ENCODE measurements at regions not wholly inside any gene's neighbourhood (a gene's known extent, or its start where the extent isn't known, plus 50 kb on each side); places are given as distances from the start of the nearest gene placed in this dataset.
"Not testable (repeated sequence)": the region's sequence is repeated elsewhere in the genome, so short reads cannot be mapped to it uniquely, and the experiment has no call there.

DNA sequence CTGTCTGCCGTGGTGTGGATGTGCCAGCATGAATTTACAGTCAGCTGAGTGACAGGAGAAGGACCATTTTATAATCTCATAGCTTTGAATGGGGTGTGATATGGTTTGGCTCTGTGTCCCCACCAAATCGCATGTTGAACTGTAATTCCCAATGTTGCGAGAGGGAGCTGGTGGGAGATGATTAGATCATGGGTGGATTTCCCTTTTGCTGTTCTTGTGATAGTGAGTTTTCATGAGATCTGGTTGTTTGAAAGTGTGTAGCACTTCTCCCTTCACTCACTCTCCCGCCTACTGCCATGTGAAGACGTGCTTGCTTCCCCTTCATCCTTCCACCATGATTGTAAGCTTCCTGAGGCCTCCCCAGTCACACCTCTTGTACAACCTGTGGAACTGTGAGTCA is 111.9 kb upstream of the CHD2 start:
- ATAC-seq (ENCODE audit: low read depth): no peak
- TF ChIP-seq, protein P1, sequence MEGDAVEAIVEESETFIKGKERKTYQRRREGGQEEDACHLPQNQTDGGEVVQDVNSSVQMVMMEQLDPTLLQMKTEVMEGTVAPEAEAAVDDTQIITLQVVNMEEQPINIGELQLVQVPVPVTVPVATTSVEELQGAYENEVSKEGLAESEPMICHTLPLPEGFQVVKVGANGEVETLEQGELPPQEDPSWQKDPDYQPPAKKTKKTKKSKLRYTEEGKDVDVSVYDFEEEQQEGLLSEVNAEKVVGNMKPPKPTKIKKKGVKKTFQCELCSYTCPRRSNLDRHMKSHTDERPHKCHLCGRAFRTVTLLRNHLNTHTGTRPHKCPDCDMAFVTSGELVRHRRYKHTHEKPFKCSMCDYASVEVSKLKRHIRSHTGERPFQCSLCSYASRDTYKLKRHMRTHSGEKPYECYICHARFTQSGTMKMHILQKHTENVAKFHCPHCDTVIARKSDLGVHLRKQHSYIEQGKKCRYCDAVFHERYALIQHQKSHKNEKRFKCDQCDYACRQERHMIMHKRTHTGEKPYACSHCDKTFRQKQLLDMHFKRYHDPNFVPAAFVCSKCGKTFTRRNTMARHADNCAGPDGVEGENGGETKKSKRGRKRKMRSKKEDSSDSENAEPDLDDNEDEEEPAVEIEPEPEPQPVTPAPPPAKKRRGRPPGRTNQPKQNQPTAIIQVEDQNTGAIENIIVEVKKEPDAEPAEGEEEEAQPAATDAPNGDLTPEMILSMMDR (IDR thresholded peaks at IDR 0.05): no peak
- ChIA-PET POLR2A (no interaction called here), CTCF (no interaction called here)
- no peaks in the 10 kb centered on the region for H3K4me1 Mint-ChIP-seq
- no peak for DNase-seq
- H3K36me3 Mint-ChIP-seq (ENCODE audit: low read depth): no peaks in the 10 kb centered on the region
- no peak overlapping the region for H3K27ac Mint-ChIP-seq
- H3K27me3 Mint-ChIP-seq: no peaks in the 10 kb centered on the region
- no peaks in the 10 kb centered on the region for H3K9me3 Mint-ChIP-seq
- intact Hi-C loops (cut with micrococcal nuclease): no loop called here
- H3K4me3 Mint-ChIP-seq: no peak overlapping the region

DNA sequence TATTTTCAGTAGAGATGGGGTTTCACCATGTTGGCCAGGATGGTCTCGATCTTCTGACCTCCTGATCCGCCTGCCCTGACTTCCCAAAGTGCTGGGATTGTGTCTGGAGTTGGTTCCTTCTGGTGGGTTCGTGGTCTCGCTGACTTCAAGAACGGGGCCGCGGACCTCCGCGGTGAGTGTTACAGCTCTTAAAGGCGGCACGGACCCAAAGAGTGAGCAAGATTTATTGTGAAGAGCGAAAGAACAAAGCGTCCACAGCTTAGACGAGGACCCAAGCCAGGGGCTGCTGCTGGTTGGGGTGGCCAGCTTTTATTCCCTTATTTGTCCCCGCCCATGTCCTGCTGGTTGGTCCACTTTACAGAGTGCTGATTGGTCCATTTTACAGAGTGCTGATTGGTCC is 111.3 kb upstream of the CHD2 start:
- H3K4me1 Mint-ChIP-seq; DNase-seq; H3K9me3 Mint-ChIP-seq; CTCF ChIA-PET; intact Hi-C loops (cut with micrococcal nuclease); H3K4me3 Mint-ChIP-seq; H3K27ac Mint-ChIP-seq; ATAC-seq (ENCODE audit: low read depth); H3K27me3 Mint-ChIP-seq; POLR2A ChIA-PET; H3K36me3 Mint-ChIP-seq (ENCODE audit: low read depth): not testable (repeated sequence)

DNA sequence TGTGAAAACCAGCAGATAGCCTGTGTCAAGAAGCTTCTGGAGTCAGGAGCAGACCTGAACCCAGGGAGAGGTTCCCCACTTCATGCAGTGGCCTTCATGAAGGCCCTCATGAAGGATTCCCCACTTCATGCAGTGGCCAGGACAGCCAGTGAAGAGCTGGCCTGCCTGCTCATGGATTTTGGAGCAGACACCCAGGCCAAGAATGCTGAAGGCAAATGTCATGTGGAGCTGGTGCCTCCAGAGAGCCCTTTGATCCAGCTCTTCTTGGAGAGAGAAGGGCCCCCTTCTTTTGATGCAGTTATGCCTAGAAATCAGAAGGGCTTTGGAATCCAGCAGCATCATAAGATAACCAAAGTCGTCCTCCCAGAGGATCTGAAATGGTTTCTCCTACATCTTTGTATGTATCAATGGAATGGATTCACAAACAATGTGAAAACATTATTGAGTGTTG is 103.9 kb upstream of the CHD2 start:
- CTCF ChIA-PET: interaction anchor here (1.5 to 5.5 kb wide), 7 partner anchors 12 to 178 kb away, joined by 5 to 115 read pairs (median 7); partner anchors contain the start of gene CHD2
- no peaks in the 10 kb centered on the region for H3K27me3 Mint-ChIP-seq
- intact Hi-C loops (cut with micrococcal nuclease): loop anchor here (5.0 kb wide), 1 partner anchor 191 kb away; no protein-coding TSS in a partner anchor
- H3K9me3 Mint-ChIP-seq: no peaks in the 10 kb centered on the region
- H3K36me3 Mint-ChIP-seq (ENCODE audit: low read depth): no peaks in the 10 kb centered on the region
- POLR2A ChIA-PET: interaction anchor here (0.6 to 3.8 kb wide), 3 partner anchors 10 to 122 kb away, joined by 3 to 37 read pairs (median 9); no protein-coding TSS in a partner anchor
- H3K27ac Mint-ChIP-seq: no peak overlapping the region
- H3K4me1 Mint-ChIP-seq: peaks cover 6% of the 10 kb centered on the region
- TF ChIP-seq, protein P1 (IDR thresholded peaks at IDR 0.05): no peak
- ATAC-seq (ENCODE audit: low read depth) (no peak), DNase-seq (no peak)
- no peak overlapping the region for H3K4me3 Mint-ChIP-seq

DNA sequence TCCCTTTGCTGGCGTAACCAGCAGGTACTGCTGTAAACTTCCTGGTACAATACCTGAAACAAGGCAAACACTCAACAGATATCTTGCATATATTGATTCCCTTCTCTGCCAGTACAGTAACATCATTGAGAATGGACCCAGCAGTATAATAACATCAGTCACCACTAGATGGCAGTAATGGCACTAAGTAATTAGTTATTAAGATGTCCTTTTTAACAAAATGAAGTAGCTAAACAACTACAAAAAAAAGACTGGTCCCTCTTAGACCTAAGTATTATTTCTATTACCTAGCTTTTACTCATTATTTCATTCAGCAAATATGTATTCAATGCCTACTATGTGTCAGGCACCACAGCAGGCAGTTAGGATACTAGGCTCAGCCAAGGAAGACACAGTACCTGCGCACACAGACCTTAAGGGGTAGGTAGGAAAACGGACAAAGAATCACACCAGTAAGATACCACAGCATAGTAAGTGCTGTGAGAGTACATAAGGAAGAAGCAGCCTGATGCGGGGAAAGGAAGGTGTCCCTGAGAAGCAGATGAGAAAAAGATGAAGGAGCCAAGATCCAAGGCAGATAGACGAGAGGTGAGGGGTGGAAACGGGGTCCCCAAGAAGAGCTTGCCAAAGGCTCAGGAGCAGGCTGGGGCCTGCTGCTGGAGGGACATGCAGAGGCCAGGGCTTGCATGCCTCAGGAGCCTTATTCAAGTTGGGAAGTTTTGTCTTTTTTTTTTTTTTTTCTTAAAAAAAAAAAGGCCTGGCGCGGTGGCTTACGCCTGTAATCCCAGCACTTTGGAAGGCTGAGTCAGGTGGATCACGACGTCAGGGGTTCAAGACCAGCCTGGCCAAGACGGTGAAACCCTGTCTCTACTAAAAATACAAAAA is 102.7 kb upstream of the CHD2 start:
- CTCF ChIA-PET: interaction anchor here (0.6 to 5.5 kb wide), 24 partner anchors 8 to 187 kb away, joined by 3 to 115 read pairs (median 6); partner anchors contain the start of gene CHD2
- H3K27me3 Mint-ChIP-seq: no peaks in the 10 kb centered on the region
- H3K4me3 Mint-ChIP-seq: no peak overlapping the region
- peaks cover 6% of the 10 kb centered on the region for H3K4me1 Mint-ChIP-seq
- POLR2A ChIA-PET: interaction anchor here (0.6 to 3.8 kb wide), 10 partner anchors 11 to 145 kb away, joined by 3 to 37 read pairs (median 13); partner anchors contain the start of gene CHD2
- H3K9me3 Mint-ChIP-seq: no peaks in the 10 kb centered on the region
- TF ChIP-seq, protein P1 (IDR thresholded peaks at IDR 0.05): peak; percentile 22
- DNase-seq (no peak), ATAC-seq (ENCODE audit: low read depth) (peak; percentile 84)
- intact Hi-C loops (cut with micrococcal nuclease): loop anchor here (1.0 to 5.0 kb wide), 3 partner anchors 121 to 190 kb away; no protein-coding TSS in a partner anchor
- H3K36me3 Mint-ChIP-seq (ENCODE audit: low read depth): no peaks in the 10 kb centered on the region
- H3K27ac Mint-ChIP-seq: peak overlapping the region; percentile 68

DNA sequence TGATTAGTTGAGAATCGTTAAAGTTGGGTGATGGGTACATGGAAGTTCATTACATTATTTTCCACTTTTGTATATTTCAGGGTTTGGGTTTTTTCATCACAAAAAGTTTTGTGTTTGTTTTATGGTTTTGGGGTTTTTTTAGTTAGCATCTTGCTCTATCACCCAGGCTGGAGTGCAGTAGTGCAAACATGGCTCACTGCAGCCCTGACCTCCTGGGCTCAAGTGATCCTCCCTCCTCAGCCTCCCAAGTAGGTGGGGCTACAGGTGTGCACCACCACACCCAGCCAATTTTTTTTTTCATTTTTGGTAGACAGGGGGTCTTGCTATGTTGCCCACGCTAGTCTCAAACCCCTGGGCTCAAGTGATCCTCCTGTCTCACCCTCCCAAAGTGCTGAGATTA is 100.1 kb upstream of the CHD2 start:
- no peak for ATAC-seq (ENCODE audit: low read depth)
- H3K27ac Mint-ChIP-seq: no peak overlapping the region
- H3K4me3 Mint-ChIP-seq: no peak overlapping the region
- no peaks in the 10 kb centered on the region for H3K27me3 Mint-ChIP-seq
- intact Hi-C loops (cut with micrococcal nuclease): no loop called here
- H3K4me1 Mint-ChIP-seq: peaks cover 12% of the 10 kb centered on the region
- H3K9me3 Mint-ChIP-seq: no peaks in the 10 kb centered on the region
- DNase-seq: no peak
- TF ChIP-seq, protein P1 (IDR thresholded peaks at IDR 0.05): no peak
- CTCF ChIA-PET: interaction anchor here (5.5 kb wide), 1 partner anchor 117 kb away, joined by 115 read pairs; no protein-coding TSS in a partner anchor
- no peaks in the 10 kb centered on the region for H3K36me3 Mint-ChIP-seq (ENCODE audit: low read depth)
- POLR2A ChIA-PET: interaction anchor here (3.4 kb wide), 1 partner anchor 8 kb away, joined by 28 read pairs; no protein-coding TSS in a partner anchor

DNA sequence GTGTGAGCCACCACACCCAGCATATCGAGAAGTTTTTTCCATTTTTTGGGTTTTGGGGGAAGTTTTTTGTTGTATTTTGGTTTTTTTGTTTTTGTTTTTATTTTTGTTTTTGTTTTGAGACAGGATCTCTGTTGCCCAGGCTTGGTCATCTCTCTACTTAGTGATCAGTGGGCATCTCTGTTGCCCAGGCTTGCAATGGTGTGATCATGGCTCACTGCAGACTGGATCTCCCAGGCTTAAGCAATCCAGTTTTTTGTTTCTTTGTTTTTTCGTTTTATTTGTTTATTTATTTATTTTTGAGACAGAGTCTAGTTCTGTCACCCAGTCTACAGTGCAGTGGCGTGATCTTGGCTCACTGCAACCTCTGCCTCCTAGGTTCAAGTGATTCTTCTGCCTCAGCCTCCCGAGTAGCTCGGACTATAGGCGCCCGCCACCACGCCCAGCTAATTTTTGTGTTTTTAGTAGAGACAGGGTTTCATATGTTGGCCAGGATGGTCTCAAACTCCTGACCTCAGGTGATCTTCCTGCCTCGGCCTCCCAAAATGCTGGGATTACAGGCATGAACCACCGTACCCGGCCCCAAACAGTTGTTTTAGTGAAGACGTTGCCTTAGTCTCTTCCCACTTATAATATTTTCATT is 99.6 kb upstream of the CHD2 start:
- H3K9me3 Mint-ChIP-seq; H3K27me3 Mint-ChIP-seq; H3K27ac Mint-ChIP-seq; DNase-seq; intact Hi-C loops (cut with micrococcal nuclease); H3K4me3 Mint-ChIP-seq; H3K36me3 Mint-ChIP-seq (ENCODE audit: low read depth); ATAC-seq (ENCODE audit: low read depth): not testable (repeated sequence)
- H3K4me1 Mint-ChIP-seq: peaks cover 12% of the 10 kb centered on the region
- POLR2A ChIA-PET: interaction anchor here (0.7 to 2.0 kb wide), 3 partner anchors 61 to 117 kb away, joined by 3 to 26 read pairs (median 3); partner anchors contain the start of gene CHD2
- CTCF ChIA-PET: interaction anchor here (0.9 kb wide), 1 partner anchor 117 kb away, joined by 5 read pairs; no protein-coding TSS in a partner anchor

DNA sequence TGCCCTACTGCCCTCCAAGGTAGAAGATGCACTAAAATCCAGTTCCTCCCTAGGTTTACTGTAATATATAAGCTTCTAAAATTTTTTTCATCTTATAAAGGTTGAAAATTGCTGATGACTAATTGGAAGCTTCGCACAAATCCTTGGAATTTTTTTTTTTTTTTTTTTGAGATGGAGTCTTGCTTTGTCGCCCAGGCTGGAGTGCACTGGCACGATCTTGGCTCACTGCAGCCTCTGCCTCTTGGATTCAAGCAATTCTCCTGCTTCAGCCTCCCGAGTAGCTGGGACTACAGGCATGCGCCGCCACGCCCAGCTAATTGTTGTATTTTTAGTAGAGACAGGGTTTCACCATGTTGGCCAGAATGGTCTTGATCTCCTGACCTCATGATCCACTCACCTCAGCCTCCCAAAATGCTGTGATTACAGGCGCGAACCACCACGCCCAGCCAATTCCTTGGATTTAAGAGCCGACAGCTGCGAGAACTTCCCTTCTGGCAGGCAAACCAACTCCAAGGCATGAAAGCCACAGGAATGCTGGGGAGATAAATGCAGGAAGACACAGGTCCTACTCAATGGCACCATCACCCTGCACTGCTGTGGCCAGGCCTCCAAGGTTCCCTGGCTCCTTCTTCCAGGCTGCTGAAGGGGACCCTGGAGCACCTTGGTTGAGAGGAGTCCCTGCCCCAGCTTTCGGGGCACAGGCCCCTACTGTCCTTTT is 98.9 kb upstream of the CHD2 start:
- ChIA-PET POLR2A (interaction anchor here (0.7 to 2.0 kb wide), 5 partner anchors 53 to 116 kb away, joined by 3 to 26 read pairs (median 3); partner anchors contain the start of gene CHD2), CTCF (interaction anchor here (0.9 to 1.3 kb wide), 2 partner anchors 115 to 116 kb away, joined by 3 to 5 read pairs; no protein-coding TSS in a partner anchor)
- H3K36me3 Mint-ChIP-seq (ENCODE audit: low read depth); DNase-seq; intact Hi-C loops (cut with micrococcal nuclease); H3K27ac Mint-ChIP-seq; H3K27me3 Mint-ChIP-seq; ATAC-seq (ENCODE audit: low read depth); H3K9me3 Mint-ChIP-seq; H3K4me3 Mint-ChIP-seq: not testable (repeated sequence)
- H3K4me1 Mint-ChIP-seq: peaks cover 12% of the 10 kb centered on the region
